GM12865 (cell line): ENCODE measurements at regions not wholly inside any gene's neighbourhood (a gene's known extent, or its start where the extent isn't known, plus 50 kb on each side); places are given as distances from the start of the nearest gene placed in this dataset.

Experiments
- DNase-seq: peaks from one replicate; pipeline ENCODE4 v3.0.0; 2010; ENCODE audit warnings: low read depth
- H3K4me3 ChIP-seq: 2 replicates; pipeline ENCODE4 v1.5.1; 2011; ENCODE audit warnings: mild to moderate bottlenecking, low read depth, low read length, control low read depth
- TF ChIP-seq, protein P1 (sequence below): IDR thresholded peaks from 2 replicates; pipeline ENCODE4 v1.5.1; 2011; ENCODE audit warnings: low read length, control low read depth, low read depth, inconsistent platforms; ENCODE audit not compliant: insufficient read depth; ENCODE audit errors: missing control alignments

DNA sequence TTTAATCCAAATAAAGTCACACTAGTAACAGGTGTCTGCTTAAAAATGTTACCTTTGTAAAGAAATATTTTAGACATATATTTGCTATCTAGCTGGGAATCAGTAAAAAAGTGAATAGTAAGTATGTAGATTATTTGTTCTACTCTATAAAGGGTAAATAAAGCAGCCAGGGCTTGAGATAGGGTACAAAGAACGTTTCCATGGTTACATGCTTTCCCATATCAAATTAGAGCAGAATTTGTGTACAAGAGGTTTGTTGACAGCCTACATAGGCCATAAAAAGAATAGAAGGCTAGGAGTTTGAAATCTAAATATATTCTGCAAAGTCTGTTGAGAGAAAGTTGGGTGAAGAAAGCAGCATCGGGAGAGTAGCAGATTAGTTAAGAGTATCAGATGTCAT, 160.9 kb upstream of the POU5F2 start:
- no peak for DNase-seq
- TF ChIP-seq, protein P1, sequence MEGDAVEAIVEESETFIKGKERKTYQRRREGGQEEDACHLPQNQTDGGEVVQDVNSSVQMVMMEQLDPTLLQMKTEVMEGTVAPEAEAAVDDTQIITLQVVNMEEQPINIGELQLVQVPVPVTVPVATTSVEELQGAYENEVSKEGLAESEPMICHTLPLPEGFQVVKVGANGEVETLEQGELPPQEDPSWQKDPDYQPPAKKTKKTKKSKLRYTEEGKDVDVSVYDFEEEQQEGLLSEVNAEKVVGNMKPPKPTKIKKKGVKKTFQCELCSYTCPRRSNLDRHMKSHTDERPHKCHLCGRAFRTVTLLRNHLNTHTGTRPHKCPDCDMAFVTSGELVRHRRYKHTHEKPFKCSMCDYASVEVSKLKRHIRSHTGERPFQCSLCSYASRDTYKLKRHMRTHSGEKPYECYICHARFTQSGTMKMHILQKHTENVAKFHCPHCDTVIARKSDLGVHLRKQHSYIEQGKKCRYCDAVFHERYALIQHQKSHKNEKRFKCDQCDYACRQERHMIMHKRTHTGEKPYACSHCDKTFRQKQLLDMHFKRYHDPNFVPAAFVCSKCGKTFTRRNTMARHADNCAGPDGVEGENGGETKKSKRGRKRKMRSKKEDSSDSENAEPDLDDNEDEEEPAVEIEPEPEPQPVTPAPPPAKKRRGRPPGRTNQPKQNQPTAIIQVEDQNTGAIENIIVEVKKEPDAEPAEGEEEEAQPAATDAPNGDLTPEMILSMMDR: no peak
- H3K4me3 ChIP-seq: no peak overlapping the region

DNA sequence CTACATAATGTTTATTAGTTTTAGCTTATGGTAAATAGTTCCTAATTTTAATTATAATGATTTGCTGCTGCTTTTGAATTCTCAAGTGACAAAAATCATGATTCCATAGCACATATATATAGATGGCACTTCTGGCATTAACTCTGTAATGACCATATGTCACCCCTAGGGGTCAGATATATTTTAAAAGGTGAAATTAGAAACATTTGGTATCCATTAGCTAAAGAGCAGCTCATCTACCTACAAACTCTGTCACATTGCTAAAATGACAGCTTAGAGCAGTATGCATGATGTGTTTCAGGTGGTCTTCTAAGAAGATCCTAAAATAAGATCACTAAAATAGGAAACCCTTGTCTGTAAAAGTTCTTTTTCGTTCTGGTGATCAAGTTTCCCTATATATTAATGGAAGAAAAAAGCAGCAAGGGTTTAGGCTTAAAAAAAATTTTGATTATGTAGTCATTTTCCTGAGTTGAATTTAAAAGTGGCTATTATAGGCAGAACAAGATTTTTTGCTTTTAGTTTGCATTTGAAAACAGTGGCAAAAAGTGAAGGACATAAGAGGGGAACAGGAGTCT, 157.7 kb upstream of the POU5F2 start:
- TF ChIP-seq, protein P1: peak; percentile 48
- peak; percentile 18 for DNase-seq
- H3K4me3 ChIP-seq: no peak overlapping the region

DNA sequence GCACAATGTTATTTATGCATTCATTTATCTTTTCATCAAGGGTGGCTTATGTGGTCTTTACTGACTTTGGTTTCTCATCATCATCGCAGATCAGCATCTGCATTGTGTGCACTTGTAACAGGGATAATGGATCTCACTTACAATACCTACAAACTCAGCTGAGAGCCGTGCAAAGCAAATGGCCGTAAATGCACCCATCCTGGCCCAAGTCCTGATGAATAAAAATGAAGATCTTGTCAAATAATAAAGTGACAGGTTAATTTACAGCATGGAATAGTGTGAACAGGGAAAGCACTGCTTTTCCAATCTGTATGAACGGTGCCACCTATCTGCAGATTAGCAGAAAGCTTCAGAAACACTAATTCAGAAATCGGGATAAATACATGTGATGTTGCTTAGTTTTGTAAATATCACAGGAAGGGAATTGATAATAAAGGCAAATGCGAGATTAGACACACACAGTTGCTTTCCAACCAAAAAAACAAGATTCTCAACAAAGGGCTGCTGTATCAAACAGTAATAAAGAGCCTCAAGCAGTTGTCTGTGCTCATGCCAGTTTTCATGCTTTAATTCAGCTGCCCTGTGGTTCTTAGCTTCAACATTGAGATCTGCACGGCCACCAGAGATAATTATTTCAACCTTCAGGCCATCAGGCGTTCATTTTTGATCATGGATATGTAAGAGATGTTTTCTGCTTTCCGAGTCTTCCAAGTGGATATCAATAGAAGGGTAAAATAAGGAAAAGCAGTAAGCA, 153.4 kb upstream of the POU5F2 start:
- TF ChIP-seq, protein P1: no peak
- DNase-seq: no peak
- no peak overlapping the region for H3K4me3 ChIP-seq

DNA sequence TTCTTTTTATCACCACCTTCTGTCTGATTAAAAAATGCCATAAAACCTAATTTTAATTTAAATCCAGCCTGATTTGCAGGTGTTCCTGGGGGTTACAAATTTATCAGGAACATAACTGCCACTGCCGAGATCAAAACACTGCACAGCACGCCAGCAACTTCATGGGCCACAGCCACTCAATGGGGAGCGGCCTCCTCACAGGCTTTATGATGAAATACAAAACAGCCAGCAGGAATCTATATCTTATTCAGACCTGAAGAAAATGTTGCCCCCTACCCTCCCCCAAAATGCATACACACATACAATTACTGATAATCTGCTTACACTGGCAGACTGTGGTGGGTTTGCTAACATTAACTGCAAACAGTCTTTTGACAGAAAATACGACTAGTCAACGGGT, 151.7 kb upstream of the POU5F2 start:
- H3K4me3 ChIP-seq: no peak overlapping the region
- DNase-seq: no peak
- TF ChIP-seq, protein P1: no peak

DNA sequence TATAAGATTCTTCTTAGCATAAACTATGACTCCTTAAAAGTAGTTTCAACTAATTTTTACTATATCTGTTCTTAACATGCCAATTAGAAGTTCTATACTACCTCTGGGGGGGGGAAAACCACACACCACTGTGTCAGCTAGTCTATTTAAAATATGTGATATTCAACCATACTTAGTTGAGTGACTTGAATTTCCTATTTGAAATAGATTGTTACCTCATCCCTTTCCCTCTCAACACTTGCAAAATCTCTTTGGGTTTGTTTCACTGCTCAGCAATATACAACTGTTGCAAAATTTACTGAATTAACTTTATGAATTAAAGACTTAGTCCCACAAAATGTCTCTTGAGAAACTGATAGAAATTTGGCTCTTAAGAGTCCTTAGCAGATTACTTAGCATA, 151.1 kb upstream of the POU5F2 start:
- TF ChIP-seq, protein P1: no peak
- DNase-seq: no peak
- H3K4me3 ChIP-seq: no peak overlapping the region

DNA sequence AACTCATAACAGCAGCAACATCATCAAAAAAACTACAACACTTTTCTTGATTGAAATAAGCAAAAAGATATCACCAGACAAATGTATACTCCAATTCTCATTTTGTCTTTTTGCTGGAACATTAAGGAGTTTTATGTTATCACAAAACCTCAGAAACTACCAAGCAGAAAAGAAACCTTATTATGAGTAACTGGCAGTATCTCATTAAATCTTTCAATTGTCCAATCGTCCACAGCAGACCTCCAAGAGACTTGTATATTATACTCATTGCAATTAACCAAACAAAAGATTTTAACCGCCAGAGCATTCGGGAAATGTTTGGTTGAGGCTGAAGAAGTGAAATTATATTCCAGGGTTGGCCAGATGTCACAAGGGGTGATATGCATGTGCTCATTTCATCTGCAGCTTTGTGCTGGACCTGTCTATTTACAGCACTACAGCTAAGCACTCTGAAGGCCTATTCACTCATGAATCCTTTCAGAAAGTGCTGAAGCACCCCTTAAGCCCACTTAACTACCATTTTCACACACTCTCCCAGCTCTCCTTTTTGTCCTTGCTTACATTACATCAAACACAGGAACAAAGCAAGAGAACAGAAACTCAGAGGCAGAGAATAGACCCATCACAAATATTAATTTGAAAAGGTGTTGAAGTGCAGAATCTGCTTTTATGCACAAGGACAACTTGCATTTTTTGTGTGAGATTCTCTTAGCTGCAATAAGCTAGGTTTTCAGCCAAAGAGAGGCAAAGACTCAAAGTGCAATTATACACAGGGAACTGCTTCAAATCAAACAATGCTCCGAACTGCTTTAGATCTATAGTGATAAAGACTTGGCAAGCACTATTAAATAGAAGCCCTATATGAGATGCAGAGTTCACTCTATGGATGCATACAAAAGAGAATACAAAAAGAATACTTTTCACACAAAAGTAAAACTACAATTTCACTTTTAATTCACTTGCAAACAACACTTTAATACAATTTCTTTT, 150.4 kb upstream of the POU5F2 start:
- no peak overlapping the region for H3K4me3 ChIP-seq
- TF ChIP-seq, protein P1: no peak
- no peak for DNase-seq
